Activated CD8-positive, alpha-beta memory T cell treated with anti-CD3 and anti-CD28 coated beads for 48 hours (primary cell): ENCODE measurements at regions not wholly inside any gene's neighbourhood (a gene's known extent, or its start where the extent isn't known, plus 50 kb on each side); places are given as distances from the start of the nearest gene placed in this dataset.
"Not testable (repeated sequence)": the region's sequence is repeated elsewhere in the genome, so short reads cannot be mapped to it uniquely, and the experiment has no call there.

Experiments used
- DNase-seq, 3 experiments: peaks; one replicate each; pipeline ENCODE4 v3.0.0-alpha.2; 2020; ENCODE audit warnings: low read depth in 2 of 3, low spot score in 2 of 3

DNA sequence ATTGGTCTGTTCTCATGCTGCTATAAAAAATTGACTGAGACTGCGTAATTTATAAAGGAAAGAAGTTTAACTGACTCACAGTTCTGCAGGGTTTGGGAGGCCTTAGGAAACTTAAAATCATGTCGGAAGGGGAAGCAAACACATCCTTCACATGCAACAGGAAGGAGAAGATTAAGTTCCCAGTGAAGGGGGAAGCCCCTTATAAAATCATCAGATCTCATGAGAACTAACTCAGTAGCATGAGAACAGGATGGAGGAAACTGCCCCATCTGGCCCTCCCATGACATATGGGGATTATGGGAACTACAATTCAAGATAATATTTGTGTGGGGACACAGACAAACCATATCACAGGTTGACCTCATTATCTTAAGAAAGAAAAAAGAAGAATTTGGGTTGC lies 134.5 kb downstream of the PPP1R3A start:
- DNase-seq = no peak

DNA sequence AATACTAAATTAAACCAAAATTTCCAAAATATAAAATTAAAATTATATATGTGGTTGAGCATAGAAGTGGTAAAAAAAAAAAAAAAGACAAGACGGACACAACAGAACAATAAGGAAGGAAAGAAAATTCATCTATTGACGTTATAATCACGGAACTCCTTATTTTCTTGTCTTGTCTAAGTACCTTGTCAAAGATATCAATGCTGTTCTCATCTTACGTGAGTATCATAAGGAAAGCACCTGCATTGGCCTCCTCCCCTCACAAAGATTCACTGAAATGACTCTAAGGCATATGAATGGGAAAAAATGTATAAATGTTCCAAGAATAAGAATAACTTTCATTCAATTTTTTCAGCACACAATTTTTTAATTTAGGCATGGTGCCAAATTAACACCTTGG lies 135.4 kb downstream of the PPP1R3A start:
- DNase-seq = no peak

DNA sequence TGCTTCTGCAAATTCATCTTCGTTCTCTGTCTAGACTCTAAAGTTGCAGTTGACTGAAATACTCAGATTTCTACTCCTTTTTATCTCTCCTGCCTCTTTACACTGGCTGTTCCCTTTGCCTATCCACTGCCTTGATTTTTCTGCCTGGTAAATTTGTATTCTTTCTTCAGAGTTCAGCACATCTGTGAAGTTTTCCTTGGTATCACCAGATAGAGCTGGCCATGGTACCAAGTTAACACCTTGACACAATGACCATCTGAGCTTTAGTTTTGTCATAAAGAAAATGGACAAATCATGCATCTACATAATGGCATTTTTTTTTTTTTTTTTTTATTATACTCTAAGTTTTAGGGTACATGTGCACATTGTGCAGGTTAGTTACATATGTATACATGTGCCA lies 143.0 kb downstream of the PPP1R3A start:
- DNase-seq = no peak

DNA sequence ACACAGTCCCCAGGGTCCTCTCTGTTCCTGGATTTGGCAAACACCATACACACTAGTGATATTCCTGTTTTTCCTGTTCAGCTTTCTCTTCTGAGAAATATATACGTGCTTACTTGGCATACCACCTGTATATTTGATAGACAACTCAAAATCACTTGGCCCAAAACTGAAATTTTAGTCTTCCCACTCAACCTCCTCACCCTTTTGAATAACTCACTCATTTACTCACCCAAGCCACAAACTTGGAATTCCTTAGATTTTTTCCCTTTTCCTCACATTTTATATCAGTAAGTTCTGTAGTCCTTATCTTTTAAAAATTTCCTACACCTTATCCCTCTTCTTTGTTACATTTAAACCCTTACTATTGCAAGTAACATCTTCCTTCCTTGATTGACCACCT lies 143.4 kb downstream of the PPP1R3A start:
- no peak for DNase-seq

DNA sequence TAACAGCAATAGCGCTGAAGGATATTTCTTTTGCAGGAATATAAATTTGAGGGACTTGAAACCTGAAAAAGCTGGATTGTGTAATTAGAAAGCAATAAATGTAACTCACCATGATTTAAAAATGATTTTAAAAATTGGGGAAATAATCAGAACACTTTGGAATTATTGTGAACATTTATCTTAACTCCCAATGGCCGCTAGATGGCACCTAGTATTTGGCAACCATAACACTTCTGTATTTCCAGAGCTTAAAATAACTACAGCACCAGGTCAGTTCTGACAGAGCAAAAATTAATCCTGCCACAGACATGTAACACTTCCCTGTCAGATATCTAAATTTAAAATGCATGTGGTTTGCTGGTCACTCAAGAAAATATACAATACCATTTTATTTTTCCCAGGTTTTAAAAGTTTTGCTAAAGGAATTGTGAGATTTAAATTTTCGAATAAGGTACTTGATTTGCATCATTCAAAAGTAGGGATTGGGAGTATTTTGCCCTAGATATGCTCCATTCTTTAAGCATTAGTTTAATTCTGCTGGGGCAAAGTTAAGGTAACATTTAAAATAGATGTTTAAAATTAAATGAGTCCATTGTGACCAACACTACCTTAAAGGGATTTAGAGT lies 144.5 kb downstream of the PPP1R3A start:
- no peak for DNase-seq

DNA sequence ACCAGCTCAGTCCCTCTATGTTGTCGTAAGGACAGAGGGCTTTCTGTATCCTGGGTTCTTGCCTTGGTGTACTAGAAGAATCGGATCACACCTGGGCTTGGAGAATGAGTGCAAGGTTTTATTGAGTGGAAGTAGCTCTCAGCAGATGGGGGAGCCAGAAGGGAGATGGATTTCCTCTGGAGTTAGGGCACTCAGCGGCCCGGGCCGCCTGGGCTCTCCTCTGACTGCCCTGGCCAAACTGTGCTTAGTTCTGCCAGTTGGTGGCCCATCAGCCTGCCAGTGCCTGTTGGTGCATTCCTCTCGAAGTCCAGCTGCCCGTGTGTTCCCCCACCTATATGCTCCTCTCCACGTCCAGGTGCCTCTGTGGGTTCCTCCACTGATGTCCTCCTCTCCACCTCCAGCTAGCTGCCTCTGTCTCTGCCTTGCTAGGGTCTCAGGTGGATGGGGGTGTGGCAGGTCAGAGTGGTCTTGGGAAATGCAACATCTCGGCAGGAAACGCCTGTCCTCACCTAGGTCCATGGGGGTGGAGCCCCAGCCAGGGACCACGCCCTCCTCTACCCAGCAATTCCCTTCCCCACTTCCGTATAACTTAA lies 148.6 kb downstream of the PPP1R3A start:
- no peak for DNase-seq

DNA sequence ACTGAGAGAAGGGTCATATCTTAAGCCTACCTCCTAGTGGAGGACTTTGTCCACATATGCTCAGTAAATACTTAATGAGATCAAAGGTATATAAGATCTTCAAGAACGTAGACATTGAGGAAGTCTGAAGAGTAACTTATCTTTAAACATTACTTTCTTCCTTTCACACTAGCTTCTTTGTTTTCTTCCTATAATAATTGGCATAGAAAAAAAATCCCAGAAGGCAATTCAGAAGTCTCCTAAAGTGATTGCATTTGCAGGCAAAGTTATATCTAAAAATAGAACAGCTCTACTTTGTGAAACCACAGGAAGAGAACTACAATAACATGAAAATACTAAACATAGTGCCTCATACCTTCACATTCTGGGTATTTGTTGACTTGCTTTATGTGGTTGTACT lies 150.4 kb downstream of the PPP1R3A start:
- DNase-seq = no peak

DNA sequence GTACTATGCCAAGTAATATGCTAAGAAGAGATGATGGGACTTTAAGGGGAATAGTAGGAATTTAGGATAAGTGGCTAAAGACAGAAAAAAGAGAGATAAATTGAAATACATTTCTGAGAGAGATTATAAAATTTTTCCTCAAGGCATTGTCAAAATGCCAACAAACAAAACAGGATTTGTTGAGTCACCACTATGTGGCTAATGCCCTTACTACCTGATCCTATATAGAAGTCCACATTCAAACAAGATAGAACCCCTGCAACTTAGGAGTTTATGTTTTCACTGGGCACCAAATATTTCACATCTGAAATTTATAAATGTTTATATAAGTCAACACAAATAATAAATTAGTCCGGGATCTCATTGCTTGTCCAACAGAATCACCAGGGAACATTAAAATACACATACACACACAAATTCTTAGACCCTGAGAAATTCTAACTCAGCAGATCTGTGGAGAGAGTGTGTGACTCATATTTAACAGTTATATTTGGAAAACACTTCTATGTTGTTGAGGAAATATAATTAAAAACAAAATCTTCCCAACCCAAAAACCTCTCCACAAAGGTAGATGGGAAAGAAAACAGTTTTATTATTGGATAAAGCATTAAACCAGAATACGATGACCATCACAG lies 154.3 kb downstream of the PPP1R3A start:
- no peak for DNase-seq

DNA sequence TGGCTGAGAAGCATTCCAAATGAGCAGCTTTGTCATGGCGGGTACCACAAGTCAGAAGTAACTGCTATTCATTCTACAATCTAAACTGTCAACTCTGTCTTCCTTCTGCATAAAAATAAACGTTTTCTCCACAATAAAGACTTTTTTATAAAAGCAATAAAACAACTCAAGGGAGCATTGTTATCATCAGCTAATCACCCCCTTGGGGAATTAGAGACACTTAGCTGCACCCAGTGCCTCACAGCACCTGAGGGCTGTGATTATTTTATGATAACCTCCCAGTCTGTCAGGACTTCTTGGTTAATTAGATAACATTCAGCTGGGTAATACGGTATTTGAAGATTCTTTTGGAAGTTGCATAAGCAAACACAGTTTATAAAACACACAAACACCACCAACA lies 155.6 kb downstream of the PPP1R3A start:
- no peak for DNase-seq

DNA sequence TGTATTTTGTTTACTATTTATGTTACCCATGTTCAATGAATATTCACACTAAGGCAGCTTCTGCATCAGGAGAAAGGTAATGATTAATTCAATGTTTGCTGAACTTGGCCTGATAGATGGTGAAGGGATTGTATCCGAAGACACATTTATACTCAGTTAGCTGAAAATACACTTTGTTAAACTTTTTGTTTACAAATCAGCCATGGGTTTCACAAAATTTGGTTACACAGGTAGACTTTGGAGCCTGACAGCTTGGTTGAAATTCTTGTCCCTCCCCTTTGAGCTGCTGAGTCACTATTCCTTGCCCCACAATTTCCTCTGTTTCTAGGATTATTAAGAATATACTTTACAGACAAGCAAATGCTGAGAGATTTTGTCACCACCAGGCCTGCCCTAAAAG lies 162.6 kb downstream of the PPP1R3A start:
- DNase-seq = no peak

DNA sequence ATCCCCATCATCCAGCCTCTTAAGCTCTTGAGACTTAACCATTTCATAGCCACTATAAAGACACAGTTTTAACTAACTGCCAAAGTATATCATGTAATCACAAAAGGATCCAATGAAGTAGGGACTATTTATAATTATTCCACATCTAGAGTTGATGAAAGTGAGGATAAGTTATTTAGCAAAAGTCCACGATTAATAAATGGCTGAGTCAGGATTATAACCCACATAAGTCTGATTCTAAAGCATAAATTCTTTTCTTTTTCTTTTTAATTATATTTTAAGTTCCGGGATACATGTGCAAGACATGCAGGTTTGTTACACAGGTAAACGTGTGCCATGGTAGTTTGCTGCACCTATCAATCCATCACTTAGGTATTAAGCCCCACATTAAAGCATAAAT lies 166.1 kb downstream of the PPP1R3A start:
- no peak for DNase-seq

DNA sequence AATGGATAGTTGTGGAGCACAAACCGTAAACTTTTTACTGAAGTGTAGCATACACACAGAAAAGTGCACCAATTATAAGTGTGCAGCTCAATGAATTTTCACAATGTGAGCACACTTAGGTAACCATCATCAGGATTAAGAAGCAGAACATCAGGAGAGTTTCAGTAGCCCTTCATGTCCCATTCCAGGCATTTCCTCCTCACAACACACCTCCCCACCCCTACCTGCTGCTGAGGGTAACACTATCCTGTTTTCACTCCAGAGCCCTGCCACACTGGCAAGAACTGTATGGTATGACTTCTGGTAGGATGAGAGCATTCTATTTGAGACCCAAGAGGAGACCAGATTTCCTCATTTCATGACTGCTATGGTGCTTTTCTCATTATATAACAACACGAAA lies 166.5 kb downstream of the PPP1R3A start:
- DNase-seq = no peak

DNA sequence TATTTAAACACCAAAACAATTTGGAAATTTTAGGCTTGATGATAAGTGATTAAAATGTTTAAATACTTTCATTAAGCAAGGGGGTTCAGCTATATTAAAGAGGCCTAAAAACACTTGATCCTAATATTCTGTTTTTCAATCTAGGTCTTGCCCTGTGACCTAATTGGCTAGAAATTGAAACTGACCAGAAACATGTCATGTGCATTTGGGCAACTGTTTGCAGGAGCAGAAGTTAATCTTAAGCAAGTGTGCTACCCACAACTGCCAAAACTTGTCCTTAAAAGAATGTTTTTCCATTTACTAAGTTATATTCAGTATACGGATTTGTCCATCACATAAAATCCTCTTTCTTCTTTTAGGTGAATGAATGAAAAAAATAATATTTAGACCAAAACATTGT lies 167.3 kb downstream of the PPP1R3A start:
- no peak for DNase-seq

DNA sequence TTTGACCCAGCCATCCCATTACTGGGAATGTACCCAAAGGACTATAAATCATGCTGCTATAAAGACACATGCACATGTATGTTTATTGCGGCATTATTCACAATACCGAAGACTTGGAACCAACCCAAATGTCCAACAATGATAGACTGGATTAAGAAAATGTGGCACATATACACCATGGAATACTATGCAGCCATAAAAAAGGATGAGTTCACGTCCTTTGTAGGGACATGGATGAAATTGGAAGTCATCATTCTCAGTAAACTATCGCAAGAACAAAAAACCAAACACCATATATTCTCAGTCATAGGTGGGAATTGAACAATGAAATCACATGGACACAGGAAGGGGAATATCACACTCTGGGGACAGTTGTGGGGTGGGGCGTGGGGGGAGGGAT lies 170.4 kb downstream of the PPP1R3A start:
- DNase-seq = not testable (repeated sequence)

DNA sequence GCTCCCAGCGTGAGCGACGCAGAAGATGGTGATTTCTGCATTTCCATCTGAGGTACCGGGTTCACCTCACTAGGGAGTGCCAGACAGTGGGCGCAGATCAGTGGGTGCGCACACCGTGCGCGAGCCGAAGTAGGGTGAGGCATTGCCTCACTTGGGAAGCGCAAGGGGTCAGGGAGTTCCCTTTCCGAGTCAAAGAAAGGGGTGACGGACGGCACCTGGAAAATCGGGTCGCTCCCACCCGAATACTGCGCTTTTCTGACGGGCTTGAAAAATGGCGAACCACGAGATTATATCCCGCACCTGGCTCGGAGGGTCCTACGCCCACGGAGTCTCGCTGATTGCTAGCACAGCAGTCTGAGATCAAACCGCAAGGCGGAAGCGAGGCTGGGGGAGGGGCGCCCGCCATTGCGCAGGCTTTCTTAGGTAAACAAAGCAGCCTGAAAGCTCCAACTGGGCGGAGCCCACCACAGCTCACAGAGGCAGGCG lies 175.8 kb downstream of the PPP1R3A start:
- DNase-seq = not testable (repeated sequence)

DNA sequence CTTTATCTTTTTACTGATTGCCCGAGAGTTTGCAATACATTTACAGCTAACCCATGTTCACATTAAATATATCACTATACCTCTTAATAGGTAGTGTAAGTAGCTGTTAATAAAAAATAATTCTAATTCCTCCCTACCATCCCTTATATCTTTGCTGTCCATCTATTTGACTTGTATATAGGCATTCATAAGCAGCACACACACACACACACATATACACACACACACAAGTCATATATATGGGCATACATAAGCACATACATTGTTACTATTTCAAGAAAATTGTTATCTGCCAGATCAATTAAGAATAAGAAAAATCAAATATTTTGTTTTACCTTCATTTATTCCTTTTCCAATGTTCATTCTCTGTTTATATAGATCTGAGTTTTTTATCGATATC lies 176.4 kb downstream of the PPP1R3A start:
- DNase-seq = no peak

DNA sequence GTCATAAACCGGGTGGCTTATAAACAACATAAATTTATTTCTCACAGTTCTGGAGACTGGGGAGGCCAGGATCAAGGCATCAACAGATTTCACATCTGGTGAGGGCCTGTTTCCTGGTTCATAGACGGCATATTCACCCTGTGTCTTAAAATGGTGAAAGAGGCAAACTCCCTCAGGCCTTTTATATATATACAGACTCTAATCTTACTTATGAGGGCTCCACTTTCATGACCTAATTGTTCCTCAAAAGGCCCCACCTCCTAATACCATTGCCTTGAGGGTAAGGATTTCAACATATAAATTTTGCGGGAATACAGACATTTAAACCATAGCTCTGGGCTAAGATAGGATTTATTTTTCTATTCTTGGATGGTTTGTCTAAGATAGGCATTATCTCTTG lies 187.2 kb downstream of the PPP1R3A start:
- DNase-seq = no peak

DNA sequence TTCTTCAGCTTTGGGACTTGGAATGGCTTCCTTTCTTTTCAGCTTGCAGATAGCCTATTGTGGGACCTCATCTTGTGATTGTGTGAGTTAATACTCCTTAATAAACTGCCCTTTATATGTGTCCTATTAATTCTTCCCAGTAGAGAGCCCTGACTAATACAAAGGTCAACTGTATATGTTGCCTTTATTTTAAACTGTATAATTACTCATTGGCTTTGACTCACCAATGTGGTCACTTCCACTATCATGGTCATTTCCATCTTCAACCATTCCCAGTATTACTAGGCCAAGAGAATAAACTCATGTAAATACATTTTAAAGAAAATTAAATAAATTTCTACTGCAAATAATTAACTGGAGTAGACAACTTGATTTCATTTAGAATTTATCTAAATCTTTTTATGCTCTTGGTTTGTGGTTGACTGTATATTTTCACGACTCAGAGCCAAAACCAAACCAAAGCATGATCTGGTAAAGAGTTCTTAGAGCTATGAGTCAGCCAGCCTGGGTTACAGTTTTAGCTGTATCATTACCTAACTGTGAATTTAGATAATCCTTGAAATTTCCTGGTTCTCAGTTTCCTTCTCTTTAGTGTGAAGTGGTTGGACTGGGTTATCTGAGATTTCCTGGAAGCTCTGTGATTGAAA lies 188.4 kb downstream of the PPP1R3A start:
- DNase-seq = no peak

DNA sequence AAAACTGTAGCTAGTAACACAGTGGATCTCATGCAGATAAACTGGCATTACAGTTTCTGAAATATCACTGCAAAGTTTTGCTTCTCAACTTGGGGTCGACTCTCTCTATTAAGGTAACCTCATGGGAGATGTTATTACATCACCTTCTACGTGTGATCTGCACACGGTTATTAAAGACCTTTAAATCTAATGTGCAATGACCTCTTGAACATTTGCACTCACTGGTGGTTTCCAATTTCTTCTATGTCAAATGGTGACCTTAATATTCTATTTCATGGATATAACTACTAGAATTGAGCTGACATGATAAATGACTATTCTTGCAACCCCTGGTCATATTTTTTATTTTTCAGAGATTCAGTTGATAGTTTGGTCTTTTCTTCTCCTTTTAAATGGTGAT lies 191.3 kb downstream of the PPP1R3A start:
- no peak for DNase-seq

DNA sequence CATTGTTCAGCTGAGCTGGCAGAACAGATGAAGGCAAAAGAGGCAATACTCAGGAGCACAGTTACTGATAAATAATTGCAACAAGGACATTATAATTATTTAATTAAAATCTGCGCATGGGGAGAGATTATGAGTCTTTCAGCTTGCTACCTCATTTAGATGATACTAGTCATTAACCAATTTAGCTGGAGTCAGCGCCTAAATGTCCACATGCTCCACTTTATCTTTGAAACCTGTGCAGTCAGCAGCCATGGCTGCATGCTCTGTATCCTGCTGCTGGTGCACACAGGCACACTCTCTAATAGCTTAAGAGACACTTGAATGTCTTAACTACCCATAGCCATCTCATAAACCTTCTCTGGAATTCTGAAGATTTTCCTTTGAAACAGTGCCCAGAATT lies 196.8 kb downstream of the PPP1R3A start:
- DNase-seq = no peak

DNA sequence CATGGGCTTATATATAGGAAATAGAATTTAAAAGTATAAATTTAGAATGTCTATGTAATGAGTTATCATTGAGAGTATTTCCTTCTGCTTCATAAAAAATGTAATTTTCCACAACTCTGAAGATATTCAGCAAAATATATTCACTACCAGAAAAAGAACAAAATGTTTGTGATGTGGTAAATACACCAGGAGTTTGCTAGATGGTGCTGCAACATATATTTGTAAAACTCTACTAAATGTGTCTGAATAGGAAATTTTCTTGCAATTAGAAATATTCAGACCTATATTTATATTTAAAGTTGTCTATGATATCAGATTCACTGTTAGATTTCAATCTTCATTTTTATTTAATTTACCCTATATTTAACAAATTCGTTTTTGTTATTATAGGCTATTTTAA lies 201.1 kb downstream of the PPP1R3A start:
- DNase-seq = no peak
